SK-N-MC (cell line): ENCODE measurements at regions not wholly inside any gene's neighbourhood (a gene's known extent, or its start where the extent isn't known, plus 50 kb on each side); places are given as distances from the start of the nearest gene placed in this dataset.

Experiments used
- DNase-seq: peaks from one replicate; pipeline ENCODE4 v3.0.0-alpha.2; 2011; ENCODE audit warnings: low read depth, low spot score
- H3K27ac ChIP-seq: fragments of 200-600 bp; sonication (generic); 2 replicates; pipeline ENCODE4 v1.5.1; 2016; ENCODE audit warnings: mixed run types
- H3K36me3 ChIP-seq: fragments of 200-600 bp; sonication (generic); 2 replicates; pipeline ENCODE4 v1.6.1; 2017; ENCODE audit warnings: antibody characterized with exemption, low read length, mixed read lengths; ENCODE audit not compliant: insufficient read depth
- H3K4me3 ChIP-seq: fragments of 200-600 bp; sonication (generic); 2 replicates; pipeline ENCODE4 v1.5.1; 2016
- H3K9ac ChIP-seq: fragments of 200-600 bp; sonication (generic); 2 replicates; pipeline ENCODE4 v1.8.0; 2017; ENCODE audit warnings: mixed run types, mixed read lengths; ENCODE audit not compliant: insufficient read length
- H3K9me3 ChIP-seq: fragments of 200-600 bp; sonication (generic); 2 replicates; pipeline ENCODE4 v1.6.1; 2017; ENCODE audit warnings: low read depth, mild to moderate bottlenecking, antibody characterized with exemption, low read length, moderate library complexity, mixed read lengths
- EZH2 ChIP-seq: fragments of 200-600 bp; sonication (generic); IDR thresholded peaks from one replicate; pipeline ENCODE4 v1.6.1; 2017; ENCODE audit warnings: antibody characterized with exemption
- FOXP2 ChIP-seq: optimal IDR thresholded peaks from 2 replicates; pipeline ENCODE3; 2011; ENCODE audit warnings: mild to moderate bottlenecking, moderate library complexity; ENCODE audit not compliant: insufficient read depth; ENCODE audit errors: extremely low read length, control extremely low read depth
- POLR2AphosphoS5 ChIP-seq: IDR thresholded peaks from 2 replicates; pipeline ENCODE4 v1.6.1; 2012; ENCODE audit warnings: mild to moderate bottlenecking, low read depth, low read length, borderline replicate concordance

- no peak for DNase-seq
- Histone ChIP-seq H3K4me3 (no peak overlapping the region), H3K9me3 (no peaks in the 10 kb centered on the region), H3K9ac (no peak overlapping the region), H3K27ac (no peak overlapping the region), H3K36me3 (no peaks in the 10 kb centered on the region)
- no peak for TF ChIP-seq POLR2AphosphoS5
- TF ChIP-seq EZH2: no peak
- TF ChIP-seq FOXP2: no peak
Observed at GRCh38 chr9:28942941-28943340, 1369.7 kb upstream of the C9orf72 start.

DNA sequence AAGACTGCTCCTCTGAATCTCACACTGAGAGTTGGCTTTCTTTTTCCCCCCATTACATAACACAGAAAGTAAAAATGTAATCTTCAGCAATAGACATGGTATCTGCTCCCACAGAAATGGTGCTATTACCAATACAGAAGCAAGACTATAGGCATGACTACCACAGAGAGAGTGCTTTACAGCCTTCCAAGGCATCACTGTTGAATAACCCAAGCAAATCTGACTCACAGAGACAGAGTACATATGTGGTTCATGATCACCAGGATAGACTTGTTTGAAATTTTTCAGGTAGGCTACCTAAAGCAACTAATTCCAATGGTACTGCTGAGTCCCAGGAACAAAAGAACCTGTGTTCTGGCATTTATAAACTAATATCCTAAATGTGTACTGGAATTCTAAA, 1373.4 kb upstream of the C9orf72 start:
- Histone ChIP-seq H3K9me3 (no peaks in the 10 kb centered on the region), H3K9ac (no peak overlapping the region), H3K4me3 (no peak overlapping the region), H3K27ac (no peak overlapping the region), H3K36me3 (no peaks in the 10 kb centered on the region)
- no peak for TF ChIP-seq POLR2AphosphoS5
- no peak for TF ChIP-seq FOXP2
- TF ChIP-seq EZH2: no peak
- DNase-seq: no peak

DNA sequence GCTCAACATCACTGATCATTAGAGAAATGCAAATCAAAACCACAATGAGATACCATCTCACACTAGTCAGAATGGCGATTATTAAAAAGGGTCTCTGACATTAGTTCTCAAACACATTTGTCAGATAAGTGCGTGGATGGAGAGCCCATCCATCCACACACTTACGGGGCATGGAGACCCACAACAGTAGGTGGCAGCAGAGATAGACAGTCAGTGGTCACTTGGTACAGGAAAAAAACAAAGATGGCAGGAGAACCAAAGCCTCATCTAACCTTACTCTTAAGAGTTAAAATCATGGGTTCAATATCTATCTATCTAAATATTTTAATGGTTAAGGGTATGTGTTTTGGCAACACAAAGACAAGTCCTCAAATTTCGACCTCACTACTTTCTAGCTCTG, 1378.7 kb upstream of the C9orf72 start:
- TF ChIP-seq POLR2AphosphoS5: no peak
- no peak for TF ChIP-seq EZH2
- DNase-seq: no peak
- Histone ChIP-seq H3K27ac (no peak overlapping the region), H3K4me3 (no peak overlapping the region), H3K36me3 (no peaks in the 10 kb centered on the region), H3K9me3 (no peaks in the 10 kb centered on the region), H3K9ac (no peak overlapping the region)

DNA sequence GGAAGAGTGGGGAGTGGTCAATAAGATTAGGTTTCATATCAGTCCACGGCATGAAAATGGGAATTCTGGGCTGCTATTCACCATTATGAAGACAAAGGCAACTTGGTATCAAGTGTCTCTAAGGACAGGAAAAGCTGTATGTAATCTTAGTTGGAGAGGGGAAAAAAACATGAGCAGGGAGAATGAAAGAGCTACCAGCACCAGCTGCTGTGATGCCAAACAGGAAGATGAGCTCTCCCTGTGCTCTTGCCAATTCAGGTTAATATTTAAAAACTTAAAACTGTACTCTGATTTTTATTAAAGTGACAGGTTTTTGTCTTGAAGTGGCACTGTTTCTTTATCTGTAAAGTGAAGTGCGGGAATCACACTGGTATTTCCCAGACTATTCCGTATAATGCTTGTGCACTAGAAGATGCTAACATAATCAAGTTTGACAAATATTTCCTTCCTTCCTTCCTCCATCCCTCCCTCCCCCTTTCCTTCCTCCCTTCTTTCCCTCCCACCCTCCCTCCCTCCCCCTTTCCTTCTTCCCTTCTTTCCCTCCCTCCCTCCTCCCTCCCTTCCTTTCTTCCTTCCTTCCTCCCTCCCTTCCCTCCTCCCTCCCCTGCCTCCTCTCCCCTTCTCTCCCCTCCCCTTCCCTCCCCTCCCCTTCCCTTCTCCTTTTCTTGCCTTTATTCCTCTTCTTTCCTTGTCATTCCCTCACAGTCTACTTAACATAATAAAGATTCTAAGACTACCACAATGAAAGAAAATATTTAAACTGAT, 1383.0 kb upstream of the C9orf72 start:
- Histone ChIP-seq H3K9ac (no peak overlapping the region), H3K27ac (no peak overlapping the region), H3K4me3 (no peak overlapping the region), H3K36me3 (no peaks in the 10 kb centered on the region), H3K9me3 (no peaks in the 10 kb centered on the region)
- TF ChIP-seq EZH2 (no peak), POLR2AphosphoS5 (no peak), FOXP2 (no peak)
- no peak for DNase-seq

- H3K4me3 ChIP-seq: no peak overlapping the region
- TF ChIP-seq EZH2 (no peak), FOXP2 (no peak), POLR2AphosphoS5 (no peak)
Observed at GRCh38 chr9:28960602-28961001, 1387.3 kb upstream of the C9orf72 start.

GRCh38 chr9:28961623-28962022, 1388.3 kb upstream of the C9orf72 start:
- H3K9me3 ChIP-seq: no peaks in the 10 kb centered on the region
- no peak for TF ChIP-seq EZH2
- no peak for TF ChIP-seq POLR2AphosphoS5
- no peak for TF ChIP-seq FOXP2
- DNase-seq: no peak
- no peak overlapping the region for H3K27ac ChIP-seq
- H3K9ac ChIP-seq: no peak overlapping the region
- no peak overlapping the region for H3K4me3 ChIP-seq
- no peaks in the 10 kb centered on the region for H3K36me3 ChIP-seq

More at GRCh38 chr9:28960602-28961001, 1387.3 kb upstream of the C9orf72 start:
- Histone ChIP-seq H3K9me3 (no peaks in the 10 kb centered on the region), H3K36me3 (no peaks in the 10 kb centered on the region), H3K27ac (no peak overlapping the region), H3K9ac (no peak overlapping the region)
- no peak for DNase-seq

- no peak overlapping the region for H3K9ac ChIP-seq
- no peaks in the 10 kb centered on the region for H3K9me3 ChIP-seq
- H3K36me3 ChIP-seq: no peaks in the 10 kb centered on the region
- DNase-seq: no peak
- no peak for TF ChIP-seq FOXP2
- TF ChIP-seq EZH2: no peak
- TF ChIP-seq POLR2AphosphoS5: no peak
- no peak overlapping the region for H3K27ac ChIP-seq
- H3K4me3 ChIP-seq: no peak overlapping the region
Observed at GRCh38 chr9:28967226-28967625, 1393.9 kb upstream of the C9orf72 start.

DNA sequence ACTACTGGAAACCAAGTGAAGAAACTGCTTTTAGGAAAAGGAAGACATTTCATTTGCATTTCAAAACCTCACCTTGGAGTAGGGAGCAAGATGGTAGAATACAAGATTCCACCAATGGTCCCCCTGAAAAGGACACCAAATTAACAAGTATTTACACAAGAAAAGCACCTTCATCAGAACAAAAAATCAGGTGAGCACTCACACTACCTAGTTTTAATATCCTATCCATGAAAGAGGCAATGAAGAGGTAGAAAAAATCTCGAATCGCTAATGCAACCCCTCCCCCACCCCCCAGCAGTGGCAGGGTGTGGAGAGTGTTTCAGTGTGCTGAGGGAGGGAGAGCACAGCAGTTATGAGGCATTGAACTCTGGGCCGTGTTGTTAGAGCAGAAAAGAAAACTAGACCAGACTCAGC, 1397.0 kb upstream of the C9orf72 start:
- H3K27ac ChIP-seq: no peak overlapping the region
- H3K36me3 ChIP-seq: no peaks in the 10 kb centered on the region
- H3K4me3 ChIP-seq: no peak overlapping the region
- DNase-seq: no peak
- no peaks in the 10 kb centered on the region for H3K9me3 ChIP-seq
- TF ChIP-seq EZH2: no peak
- no peak for TF ChIP-seq POLR2AphosphoS5
- TF ChIP-seq FOXP2: no peak
- no peak overlapping the region for H3K9ac ChIP-seq

GRCh38 chr9:28971881-28972280, 1398.6 kb upstream of the C9orf72 start:
- no peaks in the 10 kb centered on the region for H3K36me3 ChIP-seq
- H3K4me3 ChIP-seq: no peak overlapping the region
- TF ChIP-seq EZH2 (no peak), FOXP2 (no peak), POLR2AphosphoS5 (no peak)
- H3K27ac ChIP-seq: no peak overlapping the region
- H3K9ac ChIP-seq: no peak overlapping the region
- DNase-seq: no peak
- no peaks in the 10 kb centered on the region for H3K9me3 ChIP-seq
